Calu3 (cell line): ENCODE measurements at regions not wholly inside any gene's neighbourhood (a gene's known extent, or its start where the extent isn't known, plus 50 kb on each side); places are given as distances from the start of the nearest gene placed in this dataset.

Experiments used
- BruUV-seq: library from RNA; stranded (reverse); fragments of 400-500 nt; replicated peaks from 2 replicates; lab custom pipeline; 2021; lab: Mats Ljungman, UMichigan
- CTCF ChIA-PET: fragments of 300-600 bp; sonication (Branson Sonifier 250); formaldehyde crosslinking; loops from one replicate; lab custom pipeline; 2022; ENCODE audit warnings: antibody characterized with exemption; lab: Charles Lee
- DNase-seq: peaks from one replicate; pipeline ENCODE4 v3.0.0; 2022
- H3K27ac Mint-ChIP-seq: one replicate; pipeline ENCODE4 v1.8.0; 2022; ENCODE audit warnings: mixed read lengths; ENCODE audit not compliant: unreplicated experiment
- H3K27me3 Mint-ChIP-seq: one replicate; pipeline ENCODE4 v1.8.0; 2022; ENCODE audit warnings: mixed read lengths; ENCODE audit not compliant: unreplicated experiment
- H3K36me3 Mint-ChIP-seq: one replicate; pipeline ENCODE4 v1.8.0; 2022; ENCODE audit warnings: mild to moderate bottlenecking, moderate library complexity, mixed read lengths; ENCODE audit not compliant: insufficient read depth, unreplicated experiment
- H3K4me1 Mint-ChIP-seq: one replicate; pipeline ENCODE4 v1.8.0; 2022; ENCODE audit warnings: mild to moderate bottlenecking, low read depth, mixed read lengths; ENCODE audit not compliant: unreplicated experiment
- H3K4me3 Mint-ChIP-seq: one replicate; pipeline ENCODE4 v1.8.0; 2022; ENCODE audit warnings: mild to moderate bottlenecking, low read depth, moderate library complexity, mixed read lengths; ENCODE audit not compliant: unreplicated experiment
- H3K9me3 Mint-ChIP-seq: one replicate; pipeline ENCODE4 v1.8.0; 2022; ENCODE audit warnings: low read depth, mixed read lengths; ENCODE audit not compliant: unreplicated experiment
- intact Hi-C: fragments of 100-400 bp; cut with micrococcal nuclease; formaldehyde crosslinking; loops from one replicate; pipeline ENCODE4 v1.10.0; 2022; ENCODE audit not compliant: unreplicated experiment
- TF ChIP-seq, protein P1 (sequence below): fragments of 200-600 bp; IDR thresholded peaks from one replicate; pipeline ENCODE4 v1.8.0; 2022; ENCODE audit warnings: antibody characterized with exemption; ENCODE audit not compliant: unreplicated experiment

DNA sequence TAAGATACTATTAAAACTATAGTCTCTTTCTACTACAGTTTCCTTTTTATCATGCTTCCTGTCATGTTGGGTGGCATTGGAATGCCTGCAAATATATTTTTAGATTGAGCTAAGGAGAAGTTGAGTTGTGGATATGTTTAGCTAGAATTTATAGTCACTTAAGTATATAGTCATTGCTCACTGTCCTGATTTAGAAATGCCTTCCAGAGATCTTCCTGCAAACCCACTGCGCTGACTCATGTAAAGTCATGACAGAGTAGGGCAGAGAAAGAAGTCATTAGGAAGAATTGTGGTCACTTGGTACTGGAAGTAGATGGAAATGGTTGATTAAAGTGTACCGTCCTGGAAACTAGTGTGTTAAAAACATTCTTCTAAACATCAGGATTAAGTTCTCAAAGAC lies 490.3 kb upstream of the PABPC4L start:
- Mint-ChIP-seq H3K27me3 (no peaks in the 10 kb centered on the region), H3K27ac (no peak overlapping the region), H3K4me3 (no peak overlapping the region), H3K4me1 (no peaks in the 10 kb centered on the region), H3K36me3 (no peaks in the 10 kb centered on the region), H3K9me3 (no peaks in the 10 kb centered on the region)
- TF ChIP-seq, protein P1, sequence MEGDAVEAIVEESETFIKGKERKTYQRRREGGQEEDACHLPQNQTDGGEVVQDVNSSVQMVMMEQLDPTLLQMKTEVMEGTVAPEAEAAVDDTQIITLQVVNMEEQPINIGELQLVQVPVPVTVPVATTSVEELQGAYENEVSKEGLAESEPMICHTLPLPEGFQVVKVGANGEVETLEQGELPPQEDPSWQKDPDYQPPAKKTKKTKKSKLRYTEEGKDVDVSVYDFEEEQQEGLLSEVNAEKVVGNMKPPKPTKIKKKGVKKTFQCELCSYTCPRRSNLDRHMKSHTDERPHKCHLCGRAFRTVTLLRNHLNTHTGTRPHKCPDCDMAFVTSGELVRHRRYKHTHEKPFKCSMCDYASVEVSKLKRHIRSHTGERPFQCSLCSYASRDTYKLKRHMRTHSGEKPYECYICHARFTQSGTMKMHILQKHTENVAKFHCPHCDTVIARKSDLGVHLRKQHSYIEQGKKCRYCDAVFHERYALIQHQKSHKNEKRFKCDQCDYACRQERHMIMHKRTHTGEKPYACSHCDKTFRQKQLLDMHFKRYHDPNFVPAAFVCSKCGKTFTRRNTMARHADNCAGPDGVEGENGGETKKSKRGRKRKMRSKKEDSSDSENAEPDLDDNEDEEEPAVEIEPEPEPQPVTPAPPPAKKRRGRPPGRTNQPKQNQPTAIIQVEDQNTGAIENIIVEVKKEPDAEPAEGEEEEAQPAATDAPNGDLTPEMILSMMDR, result no peak
- DNase-seq, result no peak
- CTCF ChIA-PET, result no interaction called here
- BruUV-seq, result no TSS peak
- intact Hi-C loops, result no loop called here

DNA sequence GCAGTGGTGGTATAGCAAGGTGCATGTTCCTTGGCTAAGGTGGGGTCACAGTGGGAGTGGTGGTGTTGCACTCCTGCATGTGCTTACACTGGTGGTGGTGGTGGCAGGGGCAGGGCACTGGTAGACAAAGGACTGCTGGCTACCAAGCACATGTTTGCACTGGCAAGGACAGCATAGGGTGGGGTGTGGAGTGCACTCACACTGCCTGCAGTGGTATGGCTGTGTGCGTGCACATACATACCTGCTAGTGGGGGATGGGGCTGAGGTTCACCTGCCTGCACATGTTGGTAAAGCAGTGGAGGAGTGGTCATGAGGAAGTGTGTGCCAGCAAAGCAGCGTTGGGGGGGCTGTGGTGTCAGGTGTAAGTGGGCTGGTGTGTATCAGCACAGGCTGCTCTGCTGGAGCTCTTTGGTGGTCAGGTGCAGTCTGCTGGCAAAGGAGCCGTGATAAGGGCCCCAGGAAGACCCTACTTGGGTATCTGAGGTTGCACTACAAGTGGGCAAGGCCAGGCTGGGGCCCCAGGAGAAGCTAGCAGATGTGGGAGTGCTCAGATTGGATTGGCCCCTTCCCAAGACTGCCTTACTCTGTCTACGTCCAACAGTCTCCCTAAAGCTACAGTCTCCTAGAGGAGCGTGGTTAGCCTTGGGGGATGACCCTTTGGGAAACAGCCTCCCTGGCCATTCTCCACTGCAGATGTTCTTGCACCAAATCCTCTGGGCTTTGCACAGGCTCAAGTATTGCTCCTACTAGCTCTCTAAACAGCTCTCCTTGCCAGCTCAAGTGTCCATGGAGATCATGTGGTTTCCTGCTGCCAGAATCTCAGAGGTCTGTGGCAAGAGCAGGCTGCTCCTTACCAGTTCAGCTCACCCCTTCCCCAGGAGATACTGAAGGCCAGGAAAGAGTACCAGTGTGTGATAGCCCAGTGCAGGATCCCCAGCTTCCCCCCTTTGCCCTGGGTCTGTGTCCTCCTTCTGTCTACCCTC lies 486.3 kb upstream of the PABPC4L start:
- no TSS peak for BruUV-seq
- TF ChIP-seq, protein P1, result no peak
- H3K4me3 Mint-ChIP-seq, result no peak overlapping the region
- H3K4me1 Mint-ChIP-seq, result no peaks in the 10 kb centered on the region
- H3K27ac Mint-ChIP-seq, result no peak overlapping the region
- CTCF ChIA-PET, result no interaction called here
- H3K9me3 Mint-ChIP-seq, result peaks cover 3% of the 10 kb centered on the region
- H3K27me3 Mint-ChIP-seq, result no peaks in the 10 kb centered on the region
- H3K36me3 Mint-ChIP-seq, result no peaks in the 10 kb centered on the region
- intact Hi-C loops, result no loop called here
- DNase-seq, result no peak

DNA sequence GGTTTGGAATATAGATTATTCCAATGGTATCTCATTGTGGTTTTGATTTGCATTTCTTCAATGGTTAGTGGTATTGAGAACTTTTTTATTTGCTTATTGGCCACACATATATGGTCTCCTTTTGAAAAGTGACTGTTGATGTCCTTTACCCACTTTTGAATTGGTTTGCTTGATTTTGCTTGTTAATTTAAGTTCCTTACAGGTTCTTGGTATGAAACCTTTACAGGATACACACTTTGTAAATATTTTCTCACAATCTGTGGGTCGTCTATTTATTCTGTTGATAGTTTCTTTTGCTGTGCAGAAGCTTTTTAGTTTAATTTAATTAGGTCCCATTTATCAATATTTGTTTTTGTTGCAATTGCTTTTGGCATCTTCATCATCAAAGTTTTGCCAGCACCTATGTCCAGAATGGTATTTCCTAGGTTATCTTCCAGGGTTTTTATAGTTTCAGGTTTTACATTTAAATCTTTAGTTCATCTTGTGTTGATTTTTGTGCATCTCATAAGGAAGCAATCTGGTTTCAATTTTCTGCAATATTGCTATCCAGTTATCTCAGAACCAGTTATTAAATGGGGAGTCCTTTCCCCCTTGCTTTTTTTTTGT lies 475.7 kb upstream of the PABPC4L start:
- DNase-seq, result no peak
- no peak overlapping the region for H3K4me3 Mint-ChIP-seq
- TF ChIP-seq, protein P1, result no peak
- BruUV-seq, result no TSS peak
- intact Hi-C loops, result no loop called here
- no peak overlapping the region for H3K27ac Mint-ChIP-seq
- no peaks in the 10 kb centered on the region for H3K4me1 Mint-ChIP-seq
- no peaks in the 10 kb centered on the region for H3K27me3 Mint-ChIP-seq
- no peaks in the 10 kb centered on the region for H3K36me3 Mint-ChIP-seq
- H3K9me3 Mint-ChIP-seq, result peaks cover 11% of the 10 kb centered on the region
- CTCF ChIA-PET, result no interaction called here

DNA sequence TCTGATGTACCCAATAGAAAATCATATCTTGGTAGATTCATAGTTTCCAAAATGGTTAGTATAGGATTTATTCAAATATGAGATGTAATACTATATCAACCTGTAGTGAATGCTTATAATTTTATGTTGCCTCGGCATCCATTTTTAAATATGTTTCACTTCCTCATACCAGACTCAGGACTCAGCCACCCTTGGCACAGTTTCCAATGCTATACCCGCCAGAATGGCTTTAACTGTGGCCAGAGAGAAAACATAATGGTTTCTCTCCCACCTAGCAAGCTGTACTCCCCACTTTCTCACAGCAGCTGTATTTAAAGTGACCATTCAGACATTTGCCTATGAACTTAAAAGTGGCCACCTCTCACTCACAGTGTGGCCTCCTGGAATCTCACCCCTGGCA lies 466.6 kb upstream of the PABPC4L start:
- Mint-ChIP-seq H3K4me1 (peaks cover 13% of the 10 kb centered on the region), H3K27ac (peak overlapping the region; percentile 46), H3K27me3 (no peaks in the 10 kb centered on the region), H3K4me3 (no peak overlapping the region), H3K9me3 (peaks cover 2% of the 10 kb centered on the region), H3K36me3 (no peaks in the 10 kb centered on the region)
- no TSS peak for BruUV-seq
- intact Hi-C loops, result no loop called here
- CTCF ChIA-PET, result interaction anchor here (0.6 kb wide), 1 partner anchor 62 kb away, joined by 3 read pairs; no protein-coding TSS in a partner anchor
- TF ChIP-seq, protein P1, result no peak
- peak; percentile 43 for DNase-seq
